DND-41 (cell line): ENCODE measurements at regions not wholly inside any gene's neighbourhood (a gene's known extent, or its start where the extent isn't known, plus 50 kb on each side); places are given as distances from the start of the nearest gene placed in this dataset.

Source experiments
- EZH2 ChIP-seq: IDR thresholded peaks from 3 replicates; pipeline ENCODE4 v1.6.1; 2012; ENCODE audit warnings: borderline replicate concordance, low read depth, mild to moderate bottlenecking, moderate library complexity, low read length, inconsistent platforms; ENCODE audit not compliant: severe bottlenecking
- TF ChIP-seq, protein P1 (sequence below): IDR thresholded peaks from 2 replicates; pipeline ENCODE4 v1.5.1; 2012; ENCODE audit warnings: borderline replicate concordance, low read length, moderate library complexity, mild to moderate bottlenecking; ENCODE audit not compliant: poor library complexity, severe bottlenecking; ENCODE audit errors: extremely low read depth

DNA sequence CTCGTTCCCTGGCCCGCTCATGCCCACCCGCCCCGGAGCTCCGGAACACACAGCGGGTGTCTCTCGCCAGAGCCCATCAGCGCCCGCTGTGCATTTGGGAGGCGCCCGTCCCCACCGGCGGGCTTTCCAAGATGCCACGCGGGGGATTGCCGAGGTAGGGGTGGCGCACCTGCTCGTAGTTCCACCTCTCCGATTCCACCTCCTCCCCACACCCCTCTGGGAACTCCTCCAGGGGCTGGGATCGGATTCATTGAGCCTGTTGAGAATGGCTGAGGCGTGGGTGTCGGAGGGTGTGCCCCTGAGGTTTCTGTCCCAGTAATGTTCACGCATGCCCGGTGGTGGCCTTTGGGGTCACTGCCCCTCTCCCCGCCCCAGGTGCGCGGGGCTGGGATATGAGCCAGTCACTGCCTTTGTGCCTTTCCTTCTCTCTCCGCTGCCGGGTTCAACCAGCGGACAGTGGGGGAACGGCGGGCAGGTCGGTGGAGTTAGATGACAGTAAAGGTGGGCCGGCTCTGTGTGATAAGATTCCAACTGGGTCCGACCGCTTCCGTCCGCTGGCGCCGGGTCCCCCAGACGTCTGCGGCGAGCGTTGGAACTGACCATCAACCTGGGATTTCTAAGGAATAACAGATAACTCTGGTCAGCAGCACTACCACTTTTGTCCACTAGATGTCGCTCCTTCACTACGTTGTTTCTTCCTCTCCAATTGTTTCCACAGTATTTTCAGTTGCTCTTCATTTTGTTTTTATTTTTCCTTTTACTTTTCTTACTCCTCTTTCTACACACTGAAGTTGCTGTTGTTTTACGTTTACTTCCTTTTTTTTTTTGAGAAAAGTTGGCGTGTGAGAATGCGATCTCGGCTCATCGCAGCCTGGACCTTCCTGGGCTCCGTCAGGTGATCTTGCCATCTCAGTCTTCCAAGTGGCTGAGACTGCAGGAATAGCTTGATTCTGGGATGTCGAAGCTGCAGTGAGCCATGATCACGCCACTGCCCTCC is 178.1 kb upstream of the ALG10B start:
- no peak for TF ChIP-seq EZH2
- TF ChIP-seq, protein P1, sequence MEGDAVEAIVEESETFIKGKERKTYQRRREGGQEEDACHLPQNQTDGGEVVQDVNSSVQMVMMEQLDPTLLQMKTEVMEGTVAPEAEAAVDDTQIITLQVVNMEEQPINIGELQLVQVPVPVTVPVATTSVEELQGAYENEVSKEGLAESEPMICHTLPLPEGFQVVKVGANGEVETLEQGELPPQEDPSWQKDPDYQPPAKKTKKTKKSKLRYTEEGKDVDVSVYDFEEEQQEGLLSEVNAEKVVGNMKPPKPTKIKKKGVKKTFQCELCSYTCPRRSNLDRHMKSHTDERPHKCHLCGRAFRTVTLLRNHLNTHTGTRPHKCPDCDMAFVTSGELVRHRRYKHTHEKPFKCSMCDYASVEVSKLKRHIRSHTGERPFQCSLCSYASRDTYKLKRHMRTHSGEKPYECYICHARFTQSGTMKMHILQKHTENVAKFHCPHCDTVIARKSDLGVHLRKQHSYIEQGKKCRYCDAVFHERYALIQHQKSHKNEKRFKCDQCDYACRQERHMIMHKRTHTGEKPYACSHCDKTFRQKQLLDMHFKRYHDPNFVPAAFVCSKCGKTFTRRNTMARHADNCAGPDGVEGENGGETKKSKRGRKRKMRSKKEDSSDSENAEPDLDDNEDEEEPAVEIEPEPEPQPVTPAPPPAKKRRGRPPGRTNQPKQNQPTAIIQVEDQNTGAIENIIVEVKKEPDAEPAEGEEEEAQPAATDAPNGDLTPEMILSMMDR = peak; percentile 91
